GM12872 (cell line): ENCODE measurements at regions not wholly inside any gene's neighbourhood (a gene's known extent, or its start where the extent isn't known, plus 50 kb on each side); places are given as distances from the start of the nearest gene placed in this dataset.

Experiments used
- TF ChIP-seq, protein P1 (sequence below): IDR thresholded peaks from 3 replicates; pipeline ENCODE4 v1.5.1; 2011; ENCODE audit warnings: low read depth, mild to moderate bottlenecking, low read length, moderate library complexity; ENCODE audit not compliant: insufficient read depth

- TF ChIP-seq, protein P1, sequence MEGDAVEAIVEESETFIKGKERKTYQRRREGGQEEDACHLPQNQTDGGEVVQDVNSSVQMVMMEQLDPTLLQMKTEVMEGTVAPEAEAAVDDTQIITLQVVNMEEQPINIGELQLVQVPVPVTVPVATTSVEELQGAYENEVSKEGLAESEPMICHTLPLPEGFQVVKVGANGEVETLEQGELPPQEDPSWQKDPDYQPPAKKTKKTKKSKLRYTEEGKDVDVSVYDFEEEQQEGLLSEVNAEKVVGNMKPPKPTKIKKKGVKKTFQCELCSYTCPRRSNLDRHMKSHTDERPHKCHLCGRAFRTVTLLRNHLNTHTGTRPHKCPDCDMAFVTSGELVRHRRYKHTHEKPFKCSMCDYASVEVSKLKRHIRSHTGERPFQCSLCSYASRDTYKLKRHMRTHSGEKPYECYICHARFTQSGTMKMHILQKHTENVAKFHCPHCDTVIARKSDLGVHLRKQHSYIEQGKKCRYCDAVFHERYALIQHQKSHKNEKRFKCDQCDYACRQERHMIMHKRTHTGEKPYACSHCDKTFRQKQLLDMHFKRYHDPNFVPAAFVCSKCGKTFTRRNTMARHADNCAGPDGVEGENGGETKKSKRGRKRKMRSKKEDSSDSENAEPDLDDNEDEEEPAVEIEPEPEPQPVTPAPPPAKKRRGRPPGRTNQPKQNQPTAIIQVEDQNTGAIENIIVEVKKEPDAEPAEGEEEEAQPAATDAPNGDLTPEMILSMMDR, result no peak
These were observed 127.9 kb downstream of the IRX5 start for GRCh38 chr16:55058576-55058975.

- TF ChIP-seq, protein P1, result no peak
These were observed 128.5 kb downstream of the IRX5 start for GRCh38 chr16:55059146-55059545.

DNA sequence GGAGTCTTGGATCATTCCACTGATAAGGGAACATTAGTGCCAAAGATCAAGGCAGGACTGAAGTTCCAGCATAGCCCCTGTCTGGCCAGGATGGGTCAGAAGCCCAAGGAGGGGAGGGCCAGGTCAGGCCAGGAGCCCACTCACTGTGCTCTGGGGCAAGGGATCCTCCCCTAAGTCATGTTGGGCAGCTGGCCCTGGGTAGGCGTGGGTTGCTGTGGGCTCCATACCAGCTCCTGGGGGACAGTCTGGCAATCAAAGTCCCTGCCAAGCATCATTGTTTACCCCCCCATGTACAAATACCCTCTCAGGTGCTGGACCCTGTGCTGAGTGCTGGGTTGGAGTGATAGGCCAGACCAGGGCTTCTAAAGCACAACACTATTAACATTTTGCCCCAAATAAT is 130.5 kb downstream of the IRX5 start:
- TF ChIP-seq, protein P1, result no peak

DNA sequence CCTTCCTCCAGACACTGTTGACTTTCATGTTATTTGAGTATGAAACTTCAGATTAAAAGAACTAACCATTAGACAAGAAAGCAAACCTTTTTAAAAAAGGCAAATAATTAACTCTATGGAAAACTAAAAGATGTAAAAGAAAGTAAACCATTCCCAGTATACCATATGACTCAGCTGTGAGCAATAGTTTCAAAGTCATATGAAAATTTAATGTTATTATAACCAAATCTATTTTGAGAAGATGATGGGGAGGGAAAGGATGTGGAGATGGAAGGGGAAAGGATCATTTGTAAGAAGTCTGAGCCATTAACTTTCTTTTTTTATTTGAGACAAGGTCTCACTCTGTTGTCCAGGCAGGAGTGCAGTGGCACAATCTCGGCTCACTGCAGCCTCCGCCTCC is 131.8 kb downstream of the IRX5 start:
- TF ChIP-seq, protein P1, result no peak

- TF ChIP-seq, protein P1, result no peak
These were observed 142.3 kb downstream of the IRX5 start for GRCh38 chr16:55072976-55073375.

DNA sequence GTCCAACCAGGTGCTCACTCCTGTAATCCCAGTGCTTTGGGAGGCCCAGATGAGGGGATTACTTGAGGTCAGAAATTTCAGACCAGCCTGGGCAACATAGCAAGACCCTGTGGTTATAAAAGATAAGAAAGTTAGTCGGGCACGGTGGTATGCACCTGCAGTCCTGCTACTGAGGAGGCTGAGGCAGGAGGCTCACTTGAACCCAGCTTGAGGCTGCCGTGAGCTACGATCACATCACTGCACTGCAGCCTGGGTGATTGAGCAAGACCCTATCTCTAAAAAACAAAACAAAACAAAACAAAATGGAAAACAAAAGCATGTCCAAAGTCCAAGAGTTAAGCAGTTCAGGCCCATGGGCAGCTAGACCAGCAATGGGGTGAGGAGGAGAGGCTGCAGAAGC is 143.2 kb downstream of the IRX5 start:
- TF ChIP-seq, protein P1, result no peak

DNA sequence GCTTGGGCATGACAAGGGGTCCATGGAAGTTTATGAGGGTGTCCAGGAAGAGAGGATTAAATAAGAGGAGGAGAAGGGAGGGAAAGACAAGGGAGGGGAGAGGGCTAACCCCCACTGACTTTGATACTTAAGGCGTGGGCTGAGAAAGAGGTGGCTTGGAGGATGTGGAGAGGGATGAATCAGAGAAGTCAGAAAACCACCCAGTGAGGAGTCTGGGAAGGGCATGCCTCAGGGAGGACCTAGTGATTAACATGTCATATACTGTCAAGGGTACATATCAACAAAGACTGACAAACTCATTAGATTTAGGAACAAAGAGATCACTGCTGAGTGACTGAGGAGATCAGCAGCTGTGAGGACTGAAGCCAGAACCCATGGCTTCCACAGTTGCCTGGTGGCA is 145.4 kb downstream of the IRX5 start:
- TF ChIP-seq, protein P1, result no peak

GRCh38 chr16:55077266-55077665 is 146.6 kb downstream of the IRX5 start:
- TF ChIP-seq, protein P1, result no peak
